OCI-LY7 (cell line): ENCODE measurements at regions not wholly inside any gene's neighbourhood (a gene's known extent, or its start where the extent isn't known, plus 50 kb on each side); places are given as distances from the start of the nearest gene placed in this dataset.

Source experiments
- EZH2phosphoT487 ChIP-seq: fragments of 200-600 bp; sonication (generic); IDR thresholded peaks from 2 replicates; pipeline ENCODE4 v1.6.1; 2018; ENCODE audit warnings: low read depth, borderline replicate concordance, mild to moderate bottlenecking, mixed run types, antibody characterized with exemption, low read length, moderate library complexity, mixed read lengths
- TF ChIP-seq, protein P1 (sequence below): fragments of 200-600 bp; sonication (generic); conservative IDR thresholded peaks from 2 replicates; pipeline ENCODE4 v1.5.1; 2014; ENCODE audit warnings: mild to moderate bottlenecking, antibody characterized with exemption, low read length, moderate library complexity, mixed read lengths

DNA sequence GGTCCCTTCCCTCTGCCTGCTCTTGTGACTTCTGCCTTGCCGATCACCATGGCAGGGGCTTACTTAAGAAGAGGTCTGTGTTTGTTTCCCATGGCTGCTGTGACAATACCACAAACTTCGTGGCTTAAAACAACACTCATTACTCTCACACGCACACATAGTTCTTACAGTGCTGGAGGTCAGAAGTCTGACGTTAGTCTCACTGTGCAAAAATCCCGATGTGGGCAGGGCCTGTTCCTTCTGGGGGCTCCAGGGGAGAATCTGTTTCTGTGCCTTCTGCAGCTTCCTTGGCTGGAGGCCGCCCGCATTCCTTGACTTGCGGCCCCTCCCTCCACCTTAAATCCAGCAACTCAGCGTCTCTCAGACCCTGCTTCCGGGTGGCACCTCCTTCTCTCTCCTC, 249.2 kb upstream of the GSE1 start:
- TF ChIP-seq, protein P1, sequence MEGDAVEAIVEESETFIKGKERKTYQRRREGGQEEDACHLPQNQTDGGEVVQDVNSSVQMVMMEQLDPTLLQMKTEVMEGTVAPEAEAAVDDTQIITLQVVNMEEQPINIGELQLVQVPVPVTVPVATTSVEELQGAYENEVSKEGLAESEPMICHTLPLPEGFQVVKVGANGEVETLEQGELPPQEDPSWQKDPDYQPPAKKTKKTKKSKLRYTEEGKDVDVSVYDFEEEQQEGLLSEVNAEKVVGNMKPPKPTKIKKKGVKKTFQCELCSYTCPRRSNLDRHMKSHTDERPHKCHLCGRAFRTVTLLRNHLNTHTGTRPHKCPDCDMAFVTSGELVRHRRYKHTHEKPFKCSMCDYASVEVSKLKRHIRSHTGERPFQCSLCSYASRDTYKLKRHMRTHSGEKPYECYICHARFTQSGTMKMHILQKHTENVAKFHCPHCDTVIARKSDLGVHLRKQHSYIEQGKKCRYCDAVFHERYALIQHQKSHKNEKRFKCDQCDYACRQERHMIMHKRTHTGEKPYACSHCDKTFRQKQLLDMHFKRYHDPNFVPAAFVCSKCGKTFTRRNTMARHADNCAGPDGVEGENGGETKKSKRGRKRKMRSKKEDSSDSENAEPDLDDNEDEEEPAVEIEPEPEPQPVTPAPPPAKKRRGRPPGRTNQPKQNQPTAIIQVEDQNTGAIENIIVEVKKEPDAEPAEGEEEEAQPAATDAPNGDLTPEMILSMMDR: no peak
- no peak for TF ChIP-seq EZH2phosphoT487
